Fibroblast of the conjunctiva (primary cell): ENCODE measurements at regions not wholly inside any gene's neighbourhood (a gene's known extent, or its start where the extent isn't known, plus 50 kb on each side); places are given as distances from the start of the nearest gene placed in this dataset.

Experiments
- DNase-seq: peaks from one replicate; pipeline ENCODE4 v3.0.0-alpha.2; 2010; ENCODE audit warnings: low read depth

DNA sequence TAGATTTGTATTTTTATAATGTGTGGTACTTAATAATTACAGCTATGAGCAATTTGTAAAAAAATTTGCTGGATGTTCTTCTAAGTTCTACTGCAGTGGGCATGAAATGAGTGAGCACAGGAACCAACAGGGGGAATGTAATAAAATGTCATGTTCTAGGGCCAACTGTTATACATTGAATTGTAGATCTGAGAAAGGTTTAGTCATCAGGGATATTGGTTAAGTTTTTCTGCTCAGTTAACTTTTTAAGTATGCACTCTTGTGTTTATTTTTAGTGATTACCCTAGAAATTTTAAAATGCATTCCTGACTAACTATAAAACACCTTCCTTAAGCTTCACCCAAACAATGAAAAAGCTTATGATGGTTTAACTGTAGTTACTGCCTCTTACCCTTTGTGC lies 101.8 kb downstream of the CAND1 start:
- no peak for DNase-seq

DNA sequence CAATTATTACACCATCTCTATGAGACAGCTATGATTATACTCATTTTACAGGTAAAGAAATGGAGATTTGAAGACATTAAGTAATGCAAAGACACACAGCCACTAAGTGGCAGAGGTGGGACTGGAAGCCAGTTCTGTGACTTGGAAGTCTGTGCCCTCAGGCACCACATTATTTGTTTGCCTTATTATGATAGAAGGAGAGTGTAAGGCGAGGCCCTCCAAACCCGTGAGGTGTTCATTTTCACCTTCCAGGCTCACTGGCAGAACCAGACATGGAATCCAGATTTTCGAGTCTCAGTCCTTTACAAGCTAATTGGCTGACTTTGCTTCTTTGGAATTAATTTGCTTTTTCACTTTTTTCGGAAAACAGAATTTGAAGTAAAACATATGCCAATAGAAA lies 107.9 kb downstream of the CAND1 start:
- no peak for DNase-seq

DNA sequence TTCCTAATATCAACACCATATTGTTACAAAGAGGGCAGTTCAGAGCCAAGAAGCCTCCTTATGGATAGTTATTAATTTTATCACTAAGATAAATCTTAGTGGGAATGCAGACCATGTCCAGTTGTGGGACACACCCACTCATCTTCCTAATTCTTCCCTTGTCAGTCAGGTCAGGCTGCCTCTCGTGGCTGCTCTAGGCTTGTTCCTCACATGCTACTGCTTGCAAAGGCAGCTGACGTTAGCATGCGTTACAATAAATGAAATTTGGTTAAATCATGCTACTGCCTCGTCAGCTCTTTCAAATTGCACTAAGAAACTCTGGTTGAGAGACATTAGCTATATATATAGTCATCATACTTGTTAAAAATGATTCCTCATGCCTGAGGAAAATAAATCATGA lies 108.4 kb downstream of the CAND1 start:
- DNase-seq: no peak

DNA sequence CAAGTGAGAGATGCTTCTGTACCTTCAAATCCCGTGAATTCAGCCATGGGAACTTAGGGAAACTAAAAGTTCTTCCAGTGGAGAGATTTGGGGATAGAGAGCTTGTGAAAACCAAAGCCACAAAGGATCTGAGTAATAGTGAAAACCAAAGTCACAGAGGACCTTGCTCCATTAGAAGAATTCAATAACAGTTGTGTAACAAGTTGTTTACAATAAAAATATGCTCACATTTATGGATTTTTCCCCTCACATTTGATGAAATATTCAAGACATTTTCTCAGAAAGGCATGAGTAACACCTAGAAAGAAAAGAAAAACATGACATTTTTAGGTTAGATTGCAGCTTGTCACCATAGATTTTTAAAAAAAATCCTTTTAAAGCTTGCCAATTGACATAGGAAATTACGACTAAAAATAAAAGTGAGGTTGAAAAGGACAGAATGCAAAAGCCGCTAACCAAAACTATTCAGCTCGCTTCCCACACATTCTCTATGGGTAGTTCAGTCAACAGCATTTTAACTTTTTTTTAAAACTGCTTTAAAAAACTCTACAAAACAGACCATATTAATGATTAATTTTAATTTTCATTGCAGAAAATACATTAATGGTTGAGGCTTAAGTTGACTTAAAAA lies 113.2 kb downstream of the CAND1 start:
- DNase-seq: no peak

DNA sequence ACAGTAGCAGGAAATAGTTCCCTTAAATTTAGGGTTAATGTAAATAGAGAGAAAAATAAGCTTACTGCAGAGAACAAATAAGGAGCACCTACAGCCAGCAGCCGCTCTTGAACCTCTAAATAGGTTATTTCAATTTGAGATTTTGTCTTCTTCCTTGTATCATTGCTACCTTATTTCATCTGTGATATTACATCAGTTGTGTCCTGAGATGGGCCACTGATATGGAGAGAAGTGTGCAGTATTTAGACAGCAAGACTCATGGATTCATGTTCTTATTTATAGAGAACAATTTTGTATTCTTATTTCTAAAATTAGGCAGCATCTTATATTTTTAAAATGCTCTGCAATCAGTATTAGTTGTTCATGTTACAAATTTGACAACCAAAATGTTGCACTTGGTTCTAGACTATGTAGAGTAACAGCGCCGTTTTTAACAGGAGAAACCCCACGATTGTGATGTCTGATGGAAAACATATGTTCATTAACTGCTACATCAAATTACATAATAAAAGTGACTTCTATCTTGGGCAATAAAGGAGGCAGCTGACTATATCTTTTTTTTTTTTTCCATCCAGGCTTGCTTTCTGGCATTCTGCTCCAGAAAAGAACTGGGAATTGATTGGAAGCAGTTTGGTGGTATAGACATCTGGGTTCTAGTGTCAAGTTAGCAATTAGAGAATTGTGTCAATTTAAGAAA lies 117.9 kb downstream of the CAND1 start:
- DNase-seq: no peak

DNA sequence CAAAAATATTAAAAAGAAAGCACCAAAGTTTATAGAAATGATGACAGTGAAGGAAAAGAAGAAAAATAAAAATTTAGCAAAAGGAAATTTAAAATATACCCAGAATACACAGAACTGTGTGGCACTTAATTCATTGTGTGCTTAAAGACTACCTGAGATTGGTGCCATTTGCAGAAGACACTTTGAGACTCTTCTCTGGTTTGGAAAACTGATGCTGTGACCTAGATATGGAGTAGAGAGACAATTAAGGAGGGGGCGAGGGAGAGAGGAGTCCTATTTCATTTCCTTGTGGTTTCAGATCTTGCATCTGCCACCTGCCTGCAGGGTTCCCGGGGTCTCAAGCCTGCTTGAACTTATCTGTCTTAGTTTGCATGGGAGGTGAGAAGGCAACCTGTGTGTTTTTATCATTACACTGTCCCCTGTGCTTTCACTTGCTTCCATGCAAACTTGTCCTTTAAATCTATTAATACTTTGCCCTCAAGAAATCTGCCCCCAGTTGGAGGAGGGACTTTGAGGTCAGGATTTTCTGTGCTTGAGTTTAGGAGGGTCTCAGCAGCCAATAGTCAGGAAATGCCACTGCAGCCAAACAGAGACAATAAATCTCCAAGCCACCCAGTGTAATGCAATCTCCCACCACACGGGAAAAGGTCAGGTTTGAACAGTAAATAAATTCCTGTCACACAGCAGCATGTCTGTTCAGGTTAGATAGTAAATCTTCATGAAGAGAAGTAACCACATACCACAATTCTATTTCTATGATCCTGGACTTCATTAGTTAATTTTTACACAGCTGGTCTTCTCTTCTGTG lies 119.4 kb downstream of the CAND1 start:
- no peak for DNase-seq

DNA sequence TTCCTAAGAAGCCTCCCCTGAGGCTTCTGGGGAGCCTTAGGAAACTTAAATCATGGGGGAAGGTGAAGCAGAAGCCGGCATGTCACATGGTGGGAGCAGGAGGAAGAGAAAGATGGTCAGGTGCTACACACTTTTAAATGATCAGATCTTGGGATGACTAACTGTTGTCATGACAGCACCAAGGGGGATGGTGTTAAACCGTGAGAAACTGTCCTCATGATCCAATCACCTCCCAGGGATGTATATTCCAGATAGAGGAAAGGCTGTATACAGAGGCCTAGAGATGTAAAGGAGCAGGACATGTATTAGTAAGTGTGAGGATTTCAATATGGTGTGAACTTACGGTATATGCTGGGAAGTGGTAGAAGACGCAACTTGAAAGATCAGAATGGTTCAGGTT lies 121.1 kb downstream of the CAND1 start:
- no peak for DNase-seq

DNA sequence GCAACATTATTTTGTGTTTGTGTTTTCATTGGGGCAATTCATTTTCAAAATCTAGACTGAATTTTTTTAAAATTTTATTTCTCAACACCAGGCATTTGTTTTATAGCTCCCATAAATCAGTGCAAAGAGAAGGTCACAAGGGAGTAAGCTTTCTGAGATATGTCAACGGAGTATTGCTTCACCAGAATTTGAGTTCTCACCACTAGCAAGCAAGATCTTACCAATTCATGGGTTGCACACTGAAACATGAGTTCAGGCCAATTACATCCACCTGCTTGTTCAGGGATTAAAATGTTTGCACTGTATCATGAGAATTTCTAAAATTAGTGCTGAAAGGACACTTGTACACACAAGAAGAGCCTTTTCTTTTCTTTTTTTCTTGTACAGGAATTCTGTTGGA lies 121.9 kb downstream of the CAND1 start:
- no peak for DNase-seq

DNA sequence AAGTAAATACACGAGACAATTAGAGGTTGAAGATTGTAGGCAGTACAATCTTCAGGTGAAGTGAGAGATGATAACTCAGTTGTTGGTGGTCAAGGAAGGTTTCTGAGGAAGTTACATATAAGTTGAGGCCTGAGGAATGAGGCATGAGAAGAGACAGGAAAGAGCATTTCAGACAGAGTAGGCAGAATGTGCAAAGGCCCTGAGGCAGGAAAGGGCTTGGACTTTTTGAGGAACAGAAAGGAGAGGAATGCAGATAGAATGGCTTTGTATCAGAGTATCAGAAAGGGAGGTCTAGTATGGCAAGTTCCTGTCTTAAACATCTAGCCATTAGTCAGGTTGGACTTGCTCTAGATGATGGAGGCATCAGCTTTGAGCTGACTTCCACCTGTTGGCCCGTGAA lies 122.5 kb downstream of the CAND1 start:
- DNase-seq: no peak

DNA sequence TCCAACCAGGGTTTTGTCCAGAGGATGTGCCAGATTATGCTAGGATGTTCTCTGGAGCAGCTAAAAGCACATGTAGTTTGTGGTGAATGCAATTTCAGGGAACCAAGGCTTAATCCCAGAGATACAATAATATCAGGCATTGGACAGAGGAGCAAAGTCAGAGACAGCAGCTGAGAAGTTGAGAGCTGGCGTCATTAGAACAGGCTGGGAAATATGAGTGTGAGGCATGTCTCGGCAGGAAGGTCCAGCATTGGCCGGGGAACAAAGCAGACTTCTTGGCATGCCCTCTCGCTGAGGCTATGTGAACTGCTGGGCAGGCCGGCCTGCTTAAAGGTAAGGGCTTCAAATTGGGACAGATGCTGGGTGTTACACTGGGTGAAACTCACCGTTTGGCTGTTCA lies 125.4 kb downstream of the CAND1 start:
- no peak for DNase-seq

DNA sequence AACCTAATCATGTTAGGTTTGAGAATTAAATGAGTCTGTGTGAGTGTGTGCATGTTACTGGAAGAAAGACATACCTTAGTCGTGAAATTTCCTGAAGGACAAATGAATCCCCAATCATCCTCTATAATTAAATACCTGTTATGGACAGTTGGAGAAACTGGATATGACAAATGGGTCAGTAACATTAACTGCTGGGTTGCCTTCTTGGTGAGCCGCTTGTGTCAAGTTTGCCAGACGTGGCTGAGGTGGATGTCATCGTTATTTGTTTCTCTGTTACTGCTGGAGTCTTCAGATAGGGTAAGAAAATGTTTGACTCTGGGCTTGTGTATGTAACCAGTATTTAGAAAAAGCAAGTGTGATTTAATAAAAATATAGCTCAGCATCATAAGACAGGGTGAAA lies 131.6 kb downstream of the CAND1 start:
- DNase-seq: no peak

DNA sequence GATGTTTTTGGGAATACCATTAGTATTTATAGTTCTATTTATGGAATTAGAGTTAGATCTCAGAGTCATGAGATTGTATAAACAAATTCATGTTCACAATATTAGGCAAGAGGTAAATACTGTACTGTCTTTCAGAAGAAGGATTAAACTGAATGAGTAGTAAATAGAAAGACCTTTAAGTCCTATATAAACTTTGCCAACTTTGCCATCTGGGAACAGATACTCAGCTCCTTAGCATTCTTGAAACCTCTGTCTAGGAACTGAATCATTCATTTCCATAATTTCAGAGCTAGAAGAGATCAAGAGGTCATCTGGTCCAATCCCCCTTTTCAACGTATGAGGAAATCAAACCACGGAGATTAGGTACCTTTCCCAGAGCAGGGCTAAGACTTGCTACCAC lies 141.1 kb downstream of the CAND1 start:
- DNase-seq: no peak

DNA sequence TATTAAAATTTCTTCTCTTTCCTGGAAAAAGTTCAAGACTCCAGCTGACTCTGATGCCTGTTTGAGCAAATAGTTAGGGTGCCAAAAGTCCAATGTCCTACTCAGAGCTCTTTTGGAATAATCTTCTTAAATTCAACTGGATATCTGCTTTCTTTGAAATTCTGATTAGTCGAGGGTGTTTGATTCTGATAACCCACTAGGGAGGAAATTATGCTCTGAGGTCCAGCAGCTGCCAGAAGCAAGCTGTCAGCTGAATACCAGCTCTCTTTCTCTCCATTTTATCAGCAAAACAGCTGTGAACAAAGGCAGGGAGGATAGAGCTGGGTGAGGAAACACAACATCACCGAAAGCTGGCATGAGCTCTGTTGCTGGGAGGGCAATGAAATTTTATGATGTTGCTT lies 141.5 kb downstream of the CAND1 start:
- no peak for DNase-seq

DNA sequence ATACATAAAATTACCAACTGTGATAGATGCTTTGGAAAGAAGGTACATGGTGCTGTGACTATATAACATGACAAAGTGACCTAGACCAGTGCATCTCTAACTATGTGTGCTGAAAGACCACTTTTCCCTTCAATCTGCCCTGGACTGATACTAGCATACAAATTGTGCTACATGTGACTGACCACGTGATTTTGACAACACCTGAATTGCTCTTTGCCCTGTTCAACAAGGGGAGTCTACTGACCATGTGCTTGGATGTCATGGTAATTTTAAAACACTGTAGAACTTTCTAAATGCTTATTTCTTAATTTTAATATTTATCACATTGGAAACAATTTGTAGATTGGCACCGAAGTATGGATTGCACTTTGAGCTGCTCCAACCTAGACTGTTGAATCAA lies 142.4 kb downstream of the CAND1 start:
- no peak for DNase-seq

DNA sequence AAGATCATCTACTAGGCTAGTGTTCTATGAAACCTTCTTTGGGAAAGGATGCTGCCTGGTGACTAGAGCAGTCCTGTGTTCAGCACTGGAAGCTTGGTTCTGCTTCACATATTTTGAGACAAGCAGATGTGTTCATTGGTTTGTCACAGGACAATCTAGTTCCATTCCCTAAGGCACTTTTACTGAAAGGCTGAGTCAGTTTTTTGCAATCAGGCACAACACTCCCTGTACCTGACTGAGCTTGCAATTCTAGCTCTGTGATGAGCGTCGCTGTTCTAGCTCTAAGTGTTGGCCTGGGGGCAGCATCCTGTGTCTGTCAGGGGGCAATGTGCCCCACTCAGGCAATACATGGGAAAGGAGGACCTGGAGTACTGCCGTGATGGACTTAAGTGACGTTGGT lies 144.4 kb downstream of the CAND1 start:
- no peak for DNase-seq

DNA sequence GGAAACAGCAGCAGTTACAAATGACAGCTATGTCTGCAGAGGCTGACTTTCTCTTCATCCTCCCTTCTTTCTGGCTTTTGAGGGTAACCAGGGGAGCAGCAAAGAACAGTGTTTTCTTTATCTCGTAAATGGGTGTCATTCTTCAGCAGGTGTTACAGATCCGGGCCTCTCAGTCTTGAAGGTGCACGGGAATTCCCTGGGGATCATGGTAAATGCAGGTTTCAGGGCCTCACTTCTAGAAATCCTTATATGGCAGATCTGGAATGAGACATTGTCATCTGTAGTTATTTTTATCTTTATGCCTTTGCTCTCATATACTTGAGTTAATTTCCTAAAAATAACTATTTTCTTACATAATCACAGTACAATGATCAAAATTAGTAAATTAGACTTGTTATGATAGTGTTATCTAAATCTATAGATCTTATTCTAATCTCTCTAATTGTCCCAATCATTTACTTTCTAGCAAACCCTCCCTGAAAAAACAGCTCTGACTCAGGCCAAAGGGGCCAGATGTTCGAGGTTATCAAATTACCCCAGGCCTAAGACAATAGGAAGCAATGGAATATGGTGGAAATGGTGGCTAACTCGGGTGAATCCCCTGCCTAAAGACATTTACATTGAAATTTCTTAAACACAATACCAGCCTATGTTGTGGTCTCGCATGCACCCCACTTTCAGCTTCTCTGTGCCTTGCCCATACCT lies 145.0 kb downstream of the CAND1 start:
- DNase-seq: no peak

DNA sequence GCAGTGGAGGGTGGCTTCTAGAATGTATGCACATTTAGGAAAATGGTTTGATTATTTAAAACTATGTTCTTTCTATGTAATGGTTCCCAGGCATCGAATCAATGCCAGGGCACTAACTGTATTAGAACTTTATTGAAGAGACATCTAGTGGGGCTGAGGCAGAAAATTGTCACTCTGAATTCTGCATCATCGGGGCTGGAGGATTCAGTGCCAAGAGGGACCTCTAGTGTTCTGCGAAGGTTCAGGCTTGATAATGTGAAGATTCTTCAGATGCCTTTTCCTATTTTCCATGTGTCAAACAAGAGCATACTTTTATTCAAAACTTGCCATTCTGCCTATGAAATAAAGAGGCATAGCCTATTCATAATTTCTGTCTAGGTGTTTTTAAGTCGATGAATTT lies 146.3 kb downstream of the CAND1 start:
- peak; percentile 6 for DNase-seq

DNA sequence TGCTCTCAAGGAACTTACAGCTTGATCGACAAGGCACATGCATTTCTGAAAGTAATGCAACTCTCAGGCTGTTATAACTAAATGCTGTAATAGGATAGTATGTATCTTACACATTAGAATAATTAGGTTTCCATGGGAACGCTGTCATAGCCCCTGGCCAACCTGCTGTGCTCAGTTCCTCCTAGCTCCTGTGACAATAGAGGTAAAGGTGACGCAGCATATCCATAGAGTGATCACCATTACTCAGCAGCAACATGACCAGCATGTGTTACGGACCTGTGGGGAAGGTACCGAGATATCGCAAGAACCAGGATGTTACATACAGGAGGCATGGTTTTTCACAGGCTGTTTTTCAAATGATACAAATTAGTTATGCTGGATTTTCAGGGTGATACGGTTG lies 150.7 kb downstream of the CAND1 start:
- DNase-seq: no peak

DNA sequence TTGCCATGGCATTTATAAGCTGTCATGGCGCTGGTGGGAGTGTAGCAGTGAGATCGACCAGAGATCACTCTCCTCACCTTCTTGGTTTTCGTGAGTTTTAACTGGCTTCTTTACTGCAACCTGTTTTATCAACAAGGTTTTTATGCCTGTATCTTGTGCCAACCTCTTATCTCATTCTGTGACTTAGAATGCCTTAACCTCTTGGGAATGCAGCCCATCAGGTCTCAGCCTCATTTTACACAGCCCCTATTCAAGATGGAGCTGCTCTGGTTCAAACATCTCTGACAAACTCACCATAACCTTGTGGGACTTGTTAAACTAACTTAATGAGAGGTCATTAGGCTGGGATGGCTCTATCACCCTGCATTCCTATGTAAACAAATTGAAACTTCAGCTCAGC lies 151.3 kb downstream of the CAND1 start:
- no peak for DNase-seq

DNA sequence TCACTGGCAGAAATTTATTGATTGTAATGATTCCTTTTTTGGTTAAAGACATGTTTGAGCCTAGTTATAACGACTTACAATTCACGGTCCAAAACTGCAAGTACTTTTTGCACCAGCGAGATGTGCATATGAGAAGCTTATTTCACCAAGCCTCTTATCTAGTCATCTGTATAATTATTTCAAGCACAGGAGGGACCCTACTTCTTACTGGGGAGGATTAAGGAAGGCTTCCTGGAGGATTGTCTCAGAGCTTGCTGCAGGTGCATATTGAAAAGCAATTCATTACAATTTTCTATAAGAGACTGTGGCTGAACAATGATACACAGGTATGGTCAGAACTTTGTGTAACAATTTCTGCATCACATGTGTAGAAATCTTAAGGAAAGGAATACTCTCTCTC lies 152.9 kb downstream of the CAND1 start:
- no peak for DNase-seq

DNA sequence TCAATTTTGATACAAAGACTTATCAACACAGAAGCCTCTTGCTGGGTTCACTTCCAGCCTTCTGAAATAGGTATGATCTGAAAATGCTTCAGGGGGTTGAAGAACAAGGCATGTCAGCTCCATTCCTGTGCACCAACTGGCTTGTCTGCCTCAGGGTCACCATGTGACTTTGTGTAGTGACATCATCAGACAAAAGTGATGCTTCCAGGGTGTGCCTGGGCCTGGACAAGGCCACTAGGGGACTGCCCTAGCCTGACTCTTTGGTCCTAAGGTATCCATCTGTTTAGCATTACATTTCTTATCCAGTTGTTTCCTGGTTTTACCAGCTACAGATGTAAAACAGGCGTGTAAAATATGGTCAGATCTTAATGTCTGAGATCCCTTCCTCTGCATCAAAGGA lies 155.6 kb downstream of the CAND1 start:
- DNase-seq: no peak

DNA sequence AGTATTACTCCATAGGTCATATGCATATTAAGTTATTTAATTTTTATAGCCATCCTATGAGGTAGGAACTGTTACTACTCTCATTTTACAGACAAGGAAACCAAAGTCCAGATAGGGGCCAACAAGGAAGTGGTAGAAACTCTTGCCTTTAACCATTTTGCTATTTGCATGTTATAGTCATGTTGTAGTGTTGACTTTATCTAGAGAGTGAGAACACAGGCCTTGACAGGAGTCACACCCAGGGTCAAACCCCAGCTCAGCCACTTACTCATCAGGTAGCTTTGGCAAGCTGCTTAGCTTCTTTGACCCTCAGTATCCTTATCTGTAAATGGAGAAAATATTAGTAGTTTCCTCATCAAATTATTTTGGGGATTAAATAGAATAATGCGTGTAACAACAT lies 156.2 kb downstream of the CAND1 start:
- DNase-seq: no peak

DNA sequence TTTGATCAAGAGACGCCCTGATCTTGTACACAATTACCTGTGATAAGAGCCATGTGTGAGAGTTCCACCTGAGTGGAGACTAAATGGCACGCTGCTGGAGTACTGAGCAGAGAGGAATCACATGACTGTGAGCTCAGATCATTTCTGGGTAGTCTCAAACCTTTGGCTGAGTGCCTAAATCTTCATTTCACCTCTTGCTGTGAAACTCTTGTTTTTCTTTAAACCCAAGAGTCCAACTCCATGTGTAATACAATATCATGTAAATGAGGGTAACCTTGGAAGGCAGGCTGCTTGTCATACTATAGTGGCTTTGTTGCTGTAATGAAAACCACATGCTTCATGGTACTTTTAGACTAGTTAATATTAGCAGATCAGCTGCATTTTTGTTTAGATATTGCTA lies 156.9 kb downstream of the CAND1 start:
- peak; percentile 86 for DNase-seq
